IMR-90 (cell line): ENCODE measurements at regions not wholly inside any gene's neighbourhood (a gene's known extent, or its start where the extent isn't known, plus 50 kb on each side); places are given as distances from the start of the nearest gene placed in this dataset.

Experiments used
- CTCF ChIP-seq: conservative IDR thresholded peaks from 2 replicates; pipeline ENCODE4 v1.5.1; 2012; ENCODE audit warnings: mild to moderate bottlenecking, low read depth, low read length, improper control_type of control experiment
- POLR2A ChIP-seq: IDR thresholded peaks from 2 replicates; pipeline ENCODE4 v1.6.1; 2012; ENCODE audit warnings: mild to moderate bottlenecking, low read depth, low read length

- TF ChIP-seq CTCF, result no peak
- TF ChIP-seq POLR2A, result no peak
Measured at GRCh38 chr2:210762604-210763588, 206.5 kb downstream of the CPS1 start.
